ENCODE measurements at regions not wholly inside any gene's neighbourhood (a gene's known extent, or its start where the extent isn't known, plus 50 kb on each side); places are given as distances from the start of the nearest gene placed in this dataset.

DNA sequence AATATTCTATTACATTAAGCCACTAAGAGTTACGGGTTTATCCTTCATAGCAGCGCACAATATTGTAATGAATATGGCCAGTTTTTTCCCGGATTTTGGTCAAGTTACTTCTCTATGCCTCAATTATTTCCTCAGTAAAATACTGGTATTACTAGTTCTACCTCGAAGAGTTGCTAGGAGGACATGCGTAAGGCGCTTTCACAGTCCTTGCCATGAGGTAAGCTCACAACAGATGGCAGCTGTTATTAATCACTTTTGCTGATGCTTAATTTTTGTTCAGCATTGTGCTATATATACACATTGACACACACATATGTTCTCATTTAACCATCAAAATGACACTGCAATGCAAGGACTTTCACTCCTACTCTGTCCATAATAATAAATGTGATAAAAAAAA lies 101.5 kb downstream of the SCG2 start:
- no peaks in the 10 kb centered on the region for H3K27me3 ChIP-seq (ENCODE audit: control insufficient read depth, insufficient read depth, low read length)
- H3K4me3 ChIP-seq (ENCODE audit: low read length) = no peak overlapping the region
- WGBS (ENCODE audit: insufficient coverage, insufficient read length) = no CpG with 5 or more reads among the region's 6 CpGs
- H3K4me1 ChIP-seq (ENCODE audit: control insufficient read depth, insufficient read depth, low read length) = no peaks in the 10 kb centered on the region
- H3K9me3 ChIP-seq (ENCODE audit: control insufficient read depth, insufficient read depth, low read length) = no peaks in the 10 kb centered on the region
- no peak for DNase-seq (ENCODE audit: low read depth, low spot score)
- no peaks in the 10 kb centered on the region for H3K36me3 ChIP-seq (ENCODE audit: control insufficient read depth, insufficient read depth, low read length)
- H3K27ac ChIP-seq (ENCODE audit: low read length) = no peak overlapping the region

DNA sequence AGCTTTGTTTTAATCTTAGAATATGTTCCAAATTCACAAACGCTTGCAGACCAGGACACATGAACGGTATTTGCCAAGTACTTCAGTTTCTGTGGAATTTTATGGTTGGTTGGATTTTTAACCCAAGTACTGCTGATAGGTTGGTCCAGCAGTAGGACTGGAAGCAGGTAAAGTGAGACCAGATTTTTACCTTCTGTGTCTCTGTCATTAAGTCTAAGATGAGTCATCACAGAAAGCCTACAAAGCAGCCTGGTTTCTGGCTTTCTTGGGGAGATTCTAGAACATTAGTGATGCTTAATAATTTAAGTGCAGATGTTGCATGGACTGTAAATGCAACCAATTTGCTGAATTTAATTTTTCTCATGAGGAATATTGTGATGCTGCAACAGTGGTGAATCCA lies 100.5 kb downstream of the SCG2 start:
- Histone ChIP-seq H3K36me3 (ENCODE audit: control insufficient read depth, insufficient read depth, low read length) (no peaks in the 10 kb centered on the region), H3K9me3 (ENCODE audit: control insufficient read depth, insufficient read depth, low read length) (no peaks in the 10 kb centered on the region), H3K4me1 (ENCODE audit: control insufficient read depth, insufficient read depth, low read length) (no peaks in the 10 kb centered on the region), H3K27ac (ENCODE audit: low read length) (no peak overlapping the region), H3K27me3 (ENCODE audit: control insufficient read depth, insufficient read depth, low read length) (no peaks in the 10 kb centered on the region), H3K4me3 (ENCODE audit: low read length) (no peak overlapping the region)
- WGBS (ENCODE audit: insufficient coverage, insufficient read length) = no CpG with 5 or more reads among the region's 2 CpGs
- DNase-seq (ENCODE audit: low read depth, low spot score) = no peak

DNA sequence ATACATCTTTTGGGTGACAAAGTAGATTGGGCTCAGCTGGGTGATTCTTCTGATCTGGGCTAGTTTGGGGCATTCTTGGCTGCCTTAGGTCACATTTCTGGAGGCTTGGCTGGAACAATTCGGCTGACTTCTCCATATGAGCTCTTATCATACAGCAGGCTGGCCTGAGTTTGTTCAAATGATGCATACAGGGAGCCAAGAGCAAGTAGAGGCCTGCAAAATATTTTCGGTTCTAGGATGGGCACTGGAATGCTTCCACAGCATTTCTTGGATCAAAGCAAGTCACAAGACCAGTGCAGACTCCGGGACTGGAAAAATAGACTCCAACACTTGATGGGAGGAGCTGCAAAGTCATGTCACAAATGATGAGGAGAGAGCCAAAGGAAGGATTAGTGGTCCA lies 98.4 kb downstream of the SCG2 start:
- Histone ChIP-seq H3K4me1 (ENCODE audit: control insufficient read depth, insufficient read depth, low read length) (no peaks in the 10 kb centered on the region), H3K4me3 (ENCODE audit: low read length) (no peak overlapping the region), H3K9me3 (ENCODE audit: control insufficient read depth, insufficient read depth, low read length) (no peaks in the 10 kb centered on the region), H3K27me3 (ENCODE audit: control insufficient read depth, insufficient read depth, low read length) (no peaks in the 10 kb centered on the region), H3K27ac (ENCODE audit: low read length) (no peak overlapping the region), H3K36me3 (ENCODE audit: control insufficient read depth, insufficient read depth, low read length) (no peaks in the 10 kb centered on the region)
- no peak for DNase-seq (ENCODE audit: low read depth, low spot score)
- no CpG with 5 or more reads among the region's 3 CpGs for WGBS (ENCODE audit: insufficient coverage, insufficient read length)

DNA sequence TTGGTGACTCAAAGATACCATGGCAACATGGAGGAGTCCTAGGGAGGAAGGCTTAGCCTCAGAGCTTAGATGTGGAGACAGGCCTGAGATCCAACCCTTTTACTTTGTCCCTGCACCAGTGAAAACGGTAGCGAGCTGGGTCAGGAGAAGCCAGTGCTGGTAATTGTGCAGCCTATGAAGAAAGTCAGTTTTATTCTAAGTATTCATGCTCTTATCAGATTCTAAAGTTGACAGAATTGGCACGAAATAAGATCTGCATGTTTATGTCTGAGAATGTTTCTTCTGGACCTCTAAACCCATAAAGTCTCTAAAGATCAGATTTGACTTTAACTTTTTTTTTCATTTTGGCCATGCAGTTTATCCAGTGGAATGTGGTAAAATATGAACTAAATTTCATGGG lies 93.8 kb downstream of the SCG2 start:
- Histone ChIP-seq H3K4me1 (ENCODE audit: control insufficient read depth, insufficient read depth, low read length) (no peaks in the 10 kb centered on the region), H3K4me3 (ENCODE audit: low read length) (no peak overlapping the region), H3K9me3 (ENCODE audit: control insufficient read depth, insufficient read depth, low read length) (no peaks in the 10 kb centered on the region), H3K36me3 (ENCODE audit: control insufficient read depth, insufficient read depth, low read length) (no peaks in the 10 kb centered on the region), H3K27ac (ENCODE audit: low read length) (no peak overlapping the region), H3K27me3 (ENCODE audit: control insufficient read depth, insufficient read depth, low read length) (no peaks in the 10 kb centered on the region)
- no CpG with 5 or more reads among the region's 3 CpGs for WGBS (ENCODE audit: insufficient coverage, insufficient read length)
- DNase-seq (ENCODE audit: low read depth, low spot score) = no peak

DNA sequence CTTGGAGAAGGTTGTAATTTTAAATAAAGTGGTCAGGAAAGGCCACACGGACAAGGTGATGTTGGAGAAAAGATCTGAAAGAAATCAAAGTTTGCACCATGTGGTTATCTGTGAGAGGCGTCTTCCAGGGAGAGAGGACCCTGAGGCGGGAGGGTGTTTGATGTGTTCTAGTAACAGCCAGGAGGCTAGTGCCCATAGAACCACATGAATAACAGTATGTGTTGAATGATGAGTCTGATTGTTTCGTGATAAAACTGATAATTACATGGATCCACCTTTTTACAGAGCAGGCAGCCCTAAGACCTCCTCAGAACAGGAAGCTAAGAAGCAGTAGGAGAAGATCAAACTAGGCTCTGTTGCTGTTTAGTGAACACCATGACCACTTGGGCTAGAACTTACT lies 91.4 kb downstream of the SCG2 start:
- H3K4me1 ChIP-seq (ENCODE audit: control insufficient read depth, insufficient read depth, low read length) = no peaks in the 10 kb centered on the region
- no peak overlapping the region for H3K27ac ChIP-seq (ENCODE audit: low read length)
- H3K27me3 ChIP-seq (ENCODE audit: control insufficient read depth, insufficient read depth, low read length) = no peaks in the 10 kb centered on the region
- H3K9me3 ChIP-seq (ENCODE audit: control insufficient read depth, insufficient read depth, low read length) = no peaks in the 10 kb centered on the region
- no peaks in the 10 kb centered on the region for H3K36me3 ChIP-seq (ENCODE audit: control insufficient read depth, insufficient read depth, low read length)
- DNase-seq (ENCODE audit: low read depth, low spot score) = no peak
- H3K4me3 ChIP-seq (ENCODE audit: low read length) = no peak overlapping the region
- WGBS (ENCODE audit: insufficient coverage, insufficient read length) = no CpG with 5 or more reads among the region's 4 CpGs

DNA sequence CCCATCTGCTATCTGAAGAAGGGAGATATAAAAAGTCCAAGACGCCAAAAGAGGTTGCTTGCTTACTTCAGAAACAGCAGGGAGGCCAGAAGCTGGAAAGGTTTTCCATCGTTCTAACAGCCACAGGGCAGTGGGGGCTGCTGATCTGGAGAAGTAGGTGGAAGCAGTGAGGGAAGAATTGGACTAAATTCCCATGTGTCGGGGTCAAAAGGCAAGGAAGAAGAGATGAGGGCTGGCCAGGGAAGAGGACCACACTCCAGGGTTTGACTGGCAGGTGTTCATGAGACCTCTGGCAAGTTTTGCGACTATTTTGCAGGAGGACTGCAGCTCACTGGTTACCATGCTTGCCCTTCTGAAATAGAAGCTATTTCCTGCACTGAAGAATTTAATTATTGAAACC lies 91.0 kb downstream of the SCG2 start:
- H3K27me3 ChIP-seq (ENCODE audit: control insufficient read depth, insufficient read depth, low read length) = no peaks in the 10 kb centered on the region
- no CpG with 5 or more reads among the region's 4 CpGs for WGBS (ENCODE audit: insufficient coverage, insufficient read length)
- H3K27ac ChIP-seq (ENCODE audit: low read length) = no peak overlapping the region
- DNase-seq (ENCODE audit: low read depth, low spot score) = no peak
- no peaks in the 10 kb centered on the region for H3K4me1 ChIP-seq (ENCODE audit: control insufficient read depth, insufficient read depth, low read length)
- no peak overlapping the region for H3K4me3 ChIP-seq (ENCODE audit: low read length)
- no peaks in the 10 kb centered on the region for H3K36me3 ChIP-seq (ENCODE audit: control insufficient read depth, insufficient read depth, low read length)
- no peaks in the 10 kb centered on the region for H3K9me3 ChIP-seq (ENCODE audit: control insufficient read depth, insufficient read depth, low read length)

DNA sequence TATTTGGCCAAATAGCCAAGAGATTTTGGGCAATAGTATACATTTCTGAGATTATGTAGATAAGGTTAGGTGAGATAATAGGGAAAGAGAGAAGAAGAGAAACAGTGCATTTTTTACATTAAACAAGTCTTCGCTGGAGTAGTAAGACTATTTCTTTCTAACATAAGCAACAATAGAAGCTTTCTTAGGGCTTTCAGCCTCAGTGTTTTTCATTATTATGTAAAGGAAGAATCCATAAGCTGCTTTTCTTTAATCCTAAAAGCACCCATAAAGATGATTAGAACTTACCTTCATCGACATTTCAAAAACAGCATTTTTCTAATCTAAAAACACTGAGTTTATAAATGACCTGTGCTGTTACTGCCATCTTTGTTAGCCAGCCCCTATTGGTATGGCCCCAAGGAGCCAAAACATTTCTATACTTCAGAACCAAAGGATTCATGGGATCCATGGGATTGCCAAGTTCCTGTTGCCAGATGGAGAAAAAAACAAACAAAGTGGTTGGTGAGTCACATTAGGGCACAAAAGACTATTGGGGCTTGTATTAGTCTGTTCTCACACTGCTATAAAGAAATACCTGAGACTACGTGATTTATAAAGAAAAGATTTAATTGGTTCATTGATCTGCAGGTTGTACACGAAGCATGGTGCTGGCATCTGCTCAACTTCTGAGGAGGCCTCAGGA lies 88.2 kb downstream of the SCG2 start:
- DNase-seq (ENCODE audit: low read depth, low spot score) = no peak
- no peaks in the 10 kb centered on the region for H3K4me1 ChIP-seq (ENCODE audit: control insufficient read depth, insufficient read depth, low read length)
- H3K36me3 ChIP-seq (ENCODE audit: control insufficient read depth, insufficient read depth, low read length) = no peaks in the 10 kb centered on the region
- H3K9me3 ChIP-seq (ENCODE audit: control insufficient read depth, insufficient read depth, low read length) = no peaks in the 10 kb centered on the region
- no CpG with 5 or more reads among the region's 4 CpGs for WGBS (ENCODE audit: insufficient coverage, insufficient read length)
- no peaks in the 10 kb centered on the region for H3K27me3 ChIP-seq (ENCODE audit: control insufficient read depth, insufficient read depth, low read length)
- no peak overlapping the region for H3K4me3 ChIP-seq (ENCODE audit: low read length)
- no peak overlapping the region for H3K27ac ChIP-seq (ENCODE audit: low read length)

DNA sequence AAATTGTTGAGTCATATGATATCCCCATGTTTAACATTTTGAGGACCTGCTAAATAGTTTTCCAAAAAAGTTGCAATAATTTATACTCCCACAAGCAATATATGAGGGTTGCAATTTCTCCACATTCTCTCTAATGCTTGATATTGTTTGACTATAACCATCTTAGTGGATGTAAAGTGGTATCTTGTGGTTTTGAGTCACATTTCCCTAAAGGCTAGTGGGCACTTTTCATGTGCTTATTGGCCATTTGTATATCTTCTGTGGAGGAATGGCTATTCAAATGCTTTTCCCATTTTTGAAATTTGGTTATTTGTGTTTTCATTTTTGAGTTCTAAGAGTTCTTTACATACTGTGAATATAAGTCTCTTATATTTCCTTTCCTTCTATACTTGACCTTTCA lies 82.7 kb downstream of the SCG2 start:
- Histone ChIP-seq H3K4me1 (ENCODE audit: control insufficient read depth, insufficient read depth, low read length) (no peaks in the 10 kb centered on the region), H3K9me3 (ENCODE audit: control insufficient read depth, insufficient read depth, low read length) (no peaks in the 10 kb centered on the region), H3K4me3 (ENCODE audit: low read length) (no peak overlapping the region), H3K27me3 (ENCODE audit: control insufficient read depth, insufficient read depth, low read length) (no peaks in the 10 kb centered on the region), H3K36me3 (ENCODE audit: control insufficient read depth, insufficient read depth, low read length) (no peaks in the 10 kb centered on the region), H3K27ac (ENCODE audit: low read length) (no peak overlapping the region)
- DNase-seq (ENCODE audit: low read depth, low spot score) = no peak

DNA sequence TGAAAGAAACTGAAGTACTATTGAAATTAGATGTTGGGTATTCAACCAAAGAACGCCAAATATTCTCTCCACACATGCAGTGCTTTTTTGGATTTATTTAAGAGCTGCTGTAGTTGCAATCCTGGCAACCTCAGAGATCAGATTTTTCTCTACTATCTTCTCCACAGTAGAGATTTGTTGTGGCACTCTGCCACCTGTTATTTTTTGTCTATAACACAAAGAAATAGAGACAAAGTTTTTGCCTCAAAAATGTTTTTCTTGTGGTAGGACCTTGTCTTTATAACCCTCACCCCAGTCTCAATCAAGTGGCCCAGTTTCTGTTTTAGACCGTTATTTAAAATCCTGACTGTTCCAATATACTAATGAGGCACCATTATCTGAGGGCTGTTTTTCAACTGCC lies 79.4 kb downstream of the SCG2 start:
- H3K27me3 ChIP-seq (ENCODE audit: control insufficient read depth, insufficient read depth, low read length) = no peaks in the 10 kb centered on the region
- H3K9me3 ChIP-seq (ENCODE audit: control insufficient read depth, insufficient read depth, low read length) = no peaks in the 10 kb centered on the region
- H3K27ac ChIP-seq (ENCODE audit: low read length) = no peak overlapping the region

DNA sequence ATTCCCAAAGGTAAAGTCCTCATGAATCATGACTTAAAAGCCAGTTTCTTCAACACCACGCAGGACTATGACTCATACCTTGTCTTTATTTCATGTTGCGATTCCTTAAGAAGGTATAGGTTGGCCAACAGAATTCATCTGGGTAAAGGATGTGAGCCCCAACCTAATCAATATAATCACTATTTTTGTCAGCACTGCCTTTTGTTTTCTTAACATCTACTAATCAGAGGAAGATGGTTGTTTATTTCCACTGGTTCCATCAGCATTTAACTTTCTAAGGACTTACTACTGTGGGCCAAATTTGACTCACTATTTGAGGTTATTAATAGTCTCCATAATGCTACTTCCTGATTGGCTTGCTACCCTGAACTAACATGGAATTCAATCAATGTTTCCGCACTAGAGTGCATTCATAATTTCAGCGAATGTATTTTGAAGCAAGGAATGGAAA lies 78.6 kb downstream of the SCG2 start:
- Histone ChIP-seq H3K9me3 (ENCODE audit: control insufficient read depth, insufficient read depth, low read length) (no peaks in the 10 kb centered on the region), H3K4me1 (ENCODE audit: control insufficient read depth, insufficient read depth, low read length) (no peaks in the 10 kb centered on the region), H3K27ac (ENCODE audit: low read length) (no peak overlapping the region), H3K4me3 (ENCODE audit: low read length) (no peak overlapping the region), H3K36me3 (ENCODE audit: control insufficient read depth, insufficient read depth, low read length) (no peaks in the 10 kb centered on the region), H3K27me3 (ENCODE audit: control insufficient read depth, insufficient read depth, low read length) (no peaks in the 10 kb centered on the region)
- no CpG with 5 or more reads among the region's 4 CpGs for WGBS (ENCODE audit: insufficient coverage, insufficient read length)
- DNase-seq (ENCODE audit: low read depth, low spot score) = no peak

More for the DNA sequence above, 79.4 kb downstream of the SCG2 start:
- WGBS (ENCODE audit: insufficient coverage, insufficient read length) = no CpG with 5 or more reads among the region's 2 CpGs
- Histone ChIP-seq H3K4me1 (ENCODE audit: control insufficient read depth, insufficient read depth, low read length) (no peaks in the 10 kb centered on the region), H3K4me3 (ENCODE audit: low read length) (no peak overlapping the region), H3K36me3 (ENCODE audit: control insufficient read depth, insufficient read depth, low read length) (no peaks in the 10 kb centered on the region)
- DNase-seq (ENCODE audit: low read depth, low spot score) = no peak

DNA sequence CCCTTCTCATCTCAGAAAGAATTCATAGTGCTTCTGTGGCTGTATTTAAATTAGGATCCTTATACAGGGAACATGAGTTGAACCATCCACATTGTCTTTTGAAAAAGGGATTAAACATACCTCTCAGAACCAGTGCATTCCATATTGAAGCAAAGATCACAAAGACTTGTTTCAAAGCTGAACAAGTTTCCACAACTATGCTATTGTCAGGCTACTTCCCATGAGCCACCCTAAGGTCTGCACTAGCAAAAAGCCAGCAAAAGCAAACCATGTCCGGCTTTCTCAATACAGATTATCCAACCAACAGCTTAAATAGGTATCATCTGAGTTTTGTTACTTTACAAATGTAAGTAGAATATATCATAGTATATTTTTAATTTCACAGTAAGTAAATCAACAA lies 78.1 kb downstream of the SCG2 start:
- Histone ChIP-seq H3K27me3 (ENCODE audit: control insufficient read depth, insufficient read depth, low read length) (no peaks in the 10 kb centered on the region), H3K36me3 (ENCODE audit: control insufficient read depth, insufficient read depth, low read length) (no peaks in the 10 kb centered on the region), H3K9me3 (ENCODE audit: control insufficient read depth, insufficient read depth, low read length) (no peaks in the 10 kb centered on the region), H3K4me3 (ENCODE audit: low read length) (no peak overlapping the region), H3K4me1 (ENCODE audit: control insufficient read depth, insufficient read depth, low read length) (no peaks in the 10 kb centered on the region), H3K27ac (ENCODE audit: low read length) (no peak overlapping the region)
- DNase-seq (ENCODE audit: low read depth, low spot score) = no peak
- WGBS (ENCODE audit: insufficient coverage, insufficient read length) = no CpG with 5 or more reads among the region's 1 CpG

Data from iPS DF 6.9 (cell line).